NCI-H2227 treated with DMSO at 0.1 percent for 48 hours (cell line): ENCODE measurements at regions not wholly inside any gene's neighbourhood (a gene's known extent, or its start where the extent isn't known, plus 50 kb on each side); places are given as distances from the start of the nearest gene placed in this dataset.

Source experiments
- DNase-seq: peaks from one replicate; lab custom pipeline; 2025; lab: John Stamatoyannopoulos, UW

DNA sequence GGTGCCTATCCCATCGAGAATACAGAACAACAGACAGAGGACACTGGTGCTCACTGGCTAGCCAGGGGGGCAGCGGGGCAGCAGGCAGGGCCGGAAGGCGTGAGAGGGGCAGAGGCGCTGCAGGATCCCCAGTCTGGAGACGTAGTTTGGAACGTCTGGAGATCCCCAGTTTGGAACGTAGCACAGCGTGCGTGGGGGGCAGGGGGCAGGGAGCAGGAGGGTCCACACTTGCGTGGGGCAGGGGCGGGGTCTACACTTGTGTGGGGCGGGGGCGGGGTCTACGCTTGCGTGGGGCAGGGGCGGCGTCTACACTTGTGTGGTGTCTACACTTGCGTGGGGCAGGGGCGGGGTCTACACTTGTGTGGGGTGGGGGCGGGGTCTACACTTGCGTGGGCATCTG, 107.2 kb downstream of the DACT2 start:
- no peak for DNase-seq

- DNase-seq = no peak
These were observed 107.9 kb downstream of the DACT2 start for GRCh38 chr6:168211681-168212080.

DNA sequence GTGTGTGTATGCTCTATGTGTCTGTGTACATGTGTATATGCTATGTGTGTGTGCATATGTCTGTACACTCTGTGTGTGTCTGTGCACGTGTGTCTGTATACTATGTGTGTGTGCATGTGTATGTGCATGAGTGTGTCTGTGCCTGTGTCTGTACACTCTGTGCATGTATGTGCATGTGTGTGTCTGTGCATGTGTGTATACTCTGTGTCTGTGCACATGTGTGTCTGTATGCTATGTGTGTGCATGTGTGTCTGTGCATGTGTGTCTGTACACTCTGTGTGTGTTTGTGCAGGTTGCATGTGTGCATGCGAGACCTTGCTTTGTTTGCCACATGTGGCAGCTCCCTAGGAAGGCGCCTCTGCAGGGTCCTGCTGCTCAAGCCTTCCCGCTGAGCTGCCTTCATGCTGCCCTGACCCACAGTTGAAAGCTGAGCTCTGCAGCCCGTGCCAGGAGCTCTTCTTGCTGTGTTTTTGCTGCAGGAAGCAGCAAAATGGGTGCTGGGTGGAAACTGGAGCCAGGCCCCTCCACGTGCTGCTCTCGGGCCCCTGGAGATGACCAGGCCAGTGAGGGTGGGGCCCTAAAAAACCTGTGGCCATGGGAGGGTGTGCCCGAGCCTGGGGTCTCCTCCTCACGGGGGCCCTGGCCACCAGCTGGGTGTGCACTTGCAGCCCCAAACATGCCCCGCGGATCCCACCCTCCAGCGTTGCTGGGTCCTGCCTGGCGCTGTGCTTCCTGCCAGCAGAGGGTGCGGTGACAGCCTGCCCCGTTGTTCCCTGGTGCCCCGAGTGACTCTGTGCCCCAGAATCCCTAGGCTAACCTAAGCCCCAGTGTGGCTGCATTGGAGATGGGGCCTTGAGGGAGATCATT, 109.1 kb downstream of the DACT2 start:
- no peak for DNase-seq

DNA sequence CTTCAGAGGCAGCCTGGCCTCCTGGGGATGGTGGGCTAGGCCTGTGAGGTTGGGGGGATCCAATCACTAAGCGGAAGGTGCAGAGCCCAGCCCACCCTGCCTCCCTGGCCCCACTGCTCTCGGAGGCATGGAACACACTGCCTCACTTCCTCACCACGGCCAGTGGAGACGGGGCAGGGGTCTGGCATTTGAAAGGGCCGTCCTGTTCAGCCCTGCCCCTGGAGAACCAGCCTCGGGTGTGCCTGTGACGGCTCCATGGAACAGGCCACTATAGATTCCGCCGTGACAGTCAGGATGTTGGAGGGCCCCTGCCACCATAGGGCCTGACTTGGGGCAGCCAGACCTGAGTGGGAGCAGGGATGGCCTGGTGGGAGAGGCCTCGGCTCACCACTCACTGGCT, 110.2 kb downstream of the DACT2 start:
- no peak for DNase-seq

DNA sequence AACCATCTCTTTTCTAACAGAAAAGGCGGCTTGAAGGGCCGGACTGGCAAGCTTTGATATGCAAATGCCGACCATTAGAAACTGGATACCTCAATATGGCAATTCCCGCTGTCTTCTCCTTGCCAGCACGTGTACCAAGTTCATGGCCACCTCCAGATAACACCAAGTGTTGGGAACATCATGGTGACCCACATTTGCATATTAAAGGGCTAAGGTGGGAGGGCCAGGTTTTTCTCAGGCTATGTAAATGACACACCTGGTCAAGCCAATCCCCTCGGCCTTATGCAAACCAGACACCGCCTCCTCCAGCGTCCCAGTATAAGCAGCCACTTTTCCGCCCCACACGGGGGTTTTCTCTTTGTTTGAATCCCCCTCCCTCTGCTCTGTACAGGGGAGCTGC, 110.7 kb downstream of the DACT2 start:
- no peak for DNase-seq

GRCh38 chr6:168208402-168208801, 111.2 kb downstream of the DACT2 start:
- no peak for DNase-seq

GRCh38 chr6:168207421-168208175, 112.0 kb downstream of the DACT2 start:
- DNase-seq = no peak

DNA sequence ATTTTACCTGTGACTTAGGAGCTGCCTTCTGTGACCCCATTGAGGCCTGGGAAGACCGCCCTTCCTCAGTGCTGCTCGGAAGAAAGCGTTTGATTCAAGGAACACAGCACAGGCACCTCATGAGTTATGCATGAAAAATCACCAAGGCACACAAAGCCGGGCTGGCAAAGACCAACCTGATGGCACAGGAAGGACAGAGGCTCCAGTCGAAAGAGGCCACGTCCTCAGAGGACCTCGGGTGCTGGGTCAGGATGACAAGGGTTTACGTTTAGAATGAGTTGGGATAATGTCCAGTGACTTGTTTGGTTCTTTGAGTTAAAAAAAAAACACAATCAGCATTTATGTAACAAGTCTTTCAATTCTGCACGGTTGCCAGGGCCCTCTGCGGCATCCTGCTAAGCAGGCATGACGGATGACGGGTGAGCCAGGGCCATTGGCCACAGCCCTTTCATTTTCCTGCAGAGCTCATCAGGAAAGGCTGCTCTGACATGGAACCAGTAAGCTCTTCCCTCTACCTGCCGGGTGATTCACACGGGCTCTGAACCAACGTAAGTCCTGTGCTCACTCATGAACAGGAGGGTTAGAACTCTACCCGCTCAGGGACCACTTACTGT, 112.8 kb downstream of the DACT2 start:
- no peak for DNase-seq

DNA sequence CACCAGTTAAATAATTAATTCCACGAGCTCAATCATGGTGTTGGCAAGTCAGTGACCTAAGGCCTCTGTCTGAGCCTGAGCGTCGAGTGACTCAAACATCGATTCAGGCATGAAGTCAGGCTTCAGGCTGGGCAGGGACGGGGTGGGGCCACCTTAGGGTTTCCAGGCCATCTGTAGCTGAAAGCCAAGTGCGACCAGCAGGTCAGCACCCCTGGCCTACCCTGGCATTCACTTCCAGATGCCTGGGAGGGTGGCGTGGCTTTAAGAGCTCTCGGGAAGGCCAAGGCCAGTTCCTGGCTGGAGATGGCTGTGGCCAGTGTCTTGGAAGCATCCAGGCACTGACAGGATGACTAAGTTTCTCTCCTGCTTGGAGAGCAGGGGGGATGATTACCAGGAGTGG, 113.4 kb downstream of the DACT2 start:
- DNase-seq = no peak

DNA sequence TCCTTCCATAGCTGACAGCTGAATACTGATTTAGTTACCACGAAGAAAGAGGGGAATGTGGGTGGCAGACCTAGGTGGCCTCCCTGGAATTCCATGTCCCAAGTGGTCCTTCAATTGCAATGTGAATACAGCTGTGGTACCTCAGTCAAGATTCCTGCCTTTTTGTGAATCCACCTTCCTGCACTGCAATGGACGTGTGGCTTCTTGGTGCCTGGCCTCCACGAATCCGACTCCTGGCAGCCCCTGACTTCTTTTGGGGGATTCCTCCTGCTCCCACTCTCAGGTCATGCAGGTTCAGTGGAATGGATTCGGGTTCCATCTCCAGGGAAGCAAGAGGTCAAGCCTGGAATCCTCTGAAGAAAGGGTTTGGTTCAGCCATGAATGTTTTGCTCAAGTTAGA, 117.8 kb downstream of the DACT2 start:
- no peak for DNase-seq

DNA sequence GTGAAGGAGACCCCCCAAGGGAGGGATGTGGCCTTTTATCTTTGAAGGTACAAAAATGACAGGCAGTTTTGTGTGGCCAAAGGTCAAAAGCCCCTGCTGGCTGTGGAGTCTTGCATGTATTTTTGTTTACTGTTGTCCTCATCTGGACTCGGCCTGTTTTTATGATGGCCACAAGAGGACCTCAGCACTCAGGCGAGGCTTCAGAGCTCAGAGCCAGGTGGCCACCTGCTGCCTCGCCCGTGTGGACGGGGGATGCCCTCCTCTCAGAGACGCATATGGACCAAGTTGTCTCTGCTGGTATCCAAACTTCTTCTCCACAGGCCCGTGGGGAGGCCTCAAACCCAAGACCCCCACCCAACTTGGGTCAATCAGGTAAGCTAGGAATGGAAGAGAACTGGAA, 118.2 kb downstream of the DACT2 start:
- no peak for DNase-seq

DNA sequence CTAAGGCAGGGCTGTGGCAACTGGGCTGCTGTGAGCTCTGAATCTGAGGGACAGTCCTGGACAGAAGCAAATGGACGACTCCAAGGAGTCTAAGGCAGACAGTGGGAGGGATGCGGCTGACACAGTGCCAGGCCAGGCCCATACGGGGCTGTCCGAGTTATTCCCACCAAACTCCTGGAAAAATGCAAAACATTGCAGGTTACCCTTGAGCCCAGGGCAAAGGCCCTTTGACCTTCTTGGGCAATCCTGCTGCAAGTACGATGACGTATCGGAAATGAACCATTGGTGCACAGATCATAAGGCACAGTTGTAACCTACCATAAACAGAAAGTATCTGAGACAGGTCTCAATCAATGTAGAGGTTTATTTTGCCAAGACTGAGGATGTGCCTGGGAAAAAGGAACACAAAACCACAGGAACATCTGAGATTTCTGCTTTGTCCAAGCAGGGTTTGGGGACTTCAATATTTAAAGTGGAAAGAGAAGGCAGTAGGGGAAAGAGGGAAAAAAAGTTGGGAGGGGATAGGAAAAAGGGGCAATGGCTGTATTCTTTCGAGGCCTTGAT, 118.9 kb downstream of the DACT2 start:
- DNase-seq = no peak

GRCh38 chr6:168198302-168199180, 119.5 kb upstream of the FRMD1 start:
- DNase-seq = no peak

GRCh38 chr6:168197636-168198301, 118.8 kb upstream of the FRMD1 start:
- DNase-seq = no peak

DNA sequence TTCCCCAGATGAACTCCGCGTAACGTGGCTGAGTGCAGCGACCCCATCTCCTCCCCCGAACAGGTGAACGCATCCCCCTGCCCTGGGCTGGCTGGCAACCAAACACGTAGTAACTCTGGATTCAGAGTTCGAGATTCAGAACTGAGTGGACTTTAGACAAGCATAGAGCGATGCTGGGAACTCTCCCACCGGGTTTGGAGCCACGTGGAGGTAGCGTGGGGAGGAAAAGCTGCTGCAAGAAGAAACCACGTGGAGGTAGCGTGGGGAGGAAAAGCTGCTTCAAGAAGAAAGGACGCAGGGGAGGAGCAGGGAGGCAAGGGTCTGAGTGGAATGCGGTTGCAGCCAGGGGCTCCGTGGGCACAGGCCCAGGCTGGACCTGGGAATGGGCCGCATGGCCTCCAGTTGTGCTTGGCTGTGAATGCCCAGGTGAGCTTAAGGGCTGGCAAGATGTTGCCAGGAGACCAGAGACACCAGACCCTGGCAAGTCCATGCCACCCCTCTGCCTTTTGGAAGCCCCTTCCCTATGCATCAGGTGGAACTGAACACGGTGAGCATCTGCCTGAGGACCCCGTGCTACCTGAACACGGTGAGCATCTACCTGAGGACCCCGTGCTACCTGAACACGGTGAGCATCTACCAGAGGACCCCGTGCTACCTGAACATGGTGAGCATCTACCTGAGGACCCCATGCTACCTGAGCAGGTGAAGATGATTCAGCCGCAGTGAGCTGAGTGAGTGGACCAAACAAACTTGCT, 118.0 kb upstream of the FRMD1 start:
- DNase-seq = no peak

GRCh38 chr6:168196385-168196860, 117.4 kb upstream of the FRMD1 start:
- no peak for DNase-seq

DNA sequence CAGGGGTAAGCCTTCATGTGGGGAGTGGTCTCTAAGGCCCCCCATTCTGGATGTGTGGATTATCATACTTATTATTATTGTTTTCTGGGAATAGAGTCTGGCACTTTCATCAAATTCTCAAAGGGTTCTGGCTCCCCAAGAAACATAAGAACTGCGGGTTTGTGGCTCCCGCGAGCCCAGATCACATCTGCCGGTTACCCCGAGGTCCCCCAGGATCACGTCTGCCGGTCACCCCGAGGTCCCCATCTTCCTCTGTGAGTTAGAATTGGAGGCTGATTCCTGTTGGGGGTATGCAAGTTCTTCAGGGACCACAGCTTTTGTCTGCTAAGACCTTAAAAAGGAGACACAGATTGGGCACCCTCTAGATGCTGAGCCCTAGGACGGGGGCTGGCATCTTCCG, 116.7 kb upstream of the FRMD1 start:
- DNase-seq = no peak

GRCh38 chr6:168194732-168195567, 115.9 kb upstream of the FRMD1 start:
- no peak for DNase-seq
